22Rv1 (cell line): ENCODE measurements at regions not wholly inside any gene's neighbourhood (a gene's known extent, or its start where the extent isn't known, plus 50 kb on each side); places are given as distances from the start of the nearest gene placed in this dataset.

Source experiments
- ZFX ChIP-seq: fragments of 450-650 bp; IDR thresholded peaks from 2 replicates; pipeline ENCODE4 v1.6.1; 2017; ENCODE audit warnings: antibody characterized with exemption, borderline replicate concordance
- TF ChIP-seq, protein P1 (sequence below): fragments of 450-650 bp; IDR thresholded peaks from 2 replicates; pipeline ENCODE4 v1.5.1; 2017; ENCODE audit warnings: mild to moderate bottlenecking

DNA sequence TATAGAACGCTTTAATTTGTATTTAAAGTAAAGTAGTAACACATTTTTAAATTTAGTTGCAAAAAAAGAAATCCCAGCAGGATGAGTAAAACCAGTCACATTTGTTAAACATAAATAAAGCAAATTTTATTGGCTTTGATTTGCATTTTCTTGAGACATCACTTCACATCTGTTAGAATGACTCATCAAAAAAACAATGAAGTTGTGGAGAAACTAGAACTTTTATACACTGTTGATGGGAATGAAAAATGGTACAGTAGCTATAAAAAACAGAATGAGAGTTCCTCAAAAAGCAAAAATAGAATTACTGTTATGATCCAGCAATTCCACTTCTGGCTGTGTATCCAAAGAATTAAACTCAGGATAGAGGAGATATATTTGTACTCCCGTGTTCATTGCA, 454.0 kb upstream of the KLHL4 start:
- TF ChIP-seq, protein P1, sequence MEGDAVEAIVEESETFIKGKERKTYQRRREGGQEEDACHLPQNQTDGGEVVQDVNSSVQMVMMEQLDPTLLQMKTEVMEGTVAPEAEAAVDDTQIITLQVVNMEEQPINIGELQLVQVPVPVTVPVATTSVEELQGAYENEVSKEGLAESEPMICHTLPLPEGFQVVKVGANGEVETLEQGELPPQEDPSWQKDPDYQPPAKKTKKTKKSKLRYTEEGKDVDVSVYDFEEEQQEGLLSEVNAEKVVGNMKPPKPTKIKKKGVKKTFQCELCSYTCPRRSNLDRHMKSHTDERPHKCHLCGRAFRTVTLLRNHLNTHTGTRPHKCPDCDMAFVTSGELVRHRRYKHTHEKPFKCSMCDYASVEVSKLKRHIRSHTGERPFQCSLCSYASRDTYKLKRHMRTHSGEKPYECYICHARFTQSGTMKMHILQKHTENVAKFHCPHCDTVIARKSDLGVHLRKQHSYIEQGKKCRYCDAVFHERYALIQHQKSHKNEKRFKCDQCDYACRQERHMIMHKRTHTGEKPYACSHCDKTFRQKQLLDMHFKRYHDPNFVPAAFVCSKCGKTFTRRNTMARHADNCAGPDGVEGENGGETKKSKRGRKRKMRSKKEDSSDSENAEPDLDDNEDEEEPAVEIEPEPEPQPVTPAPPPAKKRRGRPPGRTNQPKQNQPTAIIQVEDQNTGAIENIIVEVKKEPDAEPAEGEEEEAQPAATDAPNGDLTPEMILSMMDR, result no peak
- no peak for TF ChIP-seq ZFX
